ENCODE measurements at regions not wholly inside any gene's neighbourhood (a gene's known extent, or its start where the extent isn't known, plus 50 kb on each side); places are given as distances from the start of the nearest gene placed in this dataset.

DNA sequence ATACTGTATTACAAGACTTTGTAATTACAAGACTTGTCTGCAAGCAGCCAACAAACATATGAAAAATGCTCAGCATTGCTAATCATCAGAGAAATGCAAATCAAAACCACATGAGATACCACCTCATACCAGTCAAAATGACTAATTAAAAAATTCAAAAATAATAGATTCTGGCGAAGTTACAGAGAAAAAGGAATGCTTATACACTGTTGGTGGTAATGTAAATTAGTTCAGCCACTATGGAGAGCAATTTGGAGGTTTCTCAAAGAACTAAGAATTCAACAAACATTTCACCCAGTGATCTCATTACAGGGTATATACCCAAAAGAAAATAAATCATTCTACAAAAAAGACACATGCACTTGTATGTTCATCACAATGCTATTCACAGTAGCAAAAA, 617.5 kb upstream of the CCDC54 start:
- no peaks in the 10 kb centered on the region for H3K36me3 ChIP-seq (ENCODE audit: control insufficient read depth, insufficient read depth, low read length)
- no peak overlapping the region for H3K27ac ChIP-seq (ENCODE audit: insufficient read depth, low read depth, low read length, poor library complexity, severe bottlenecking)
- 100% methylated on average over 1 of the region's 1 CpG; no CpG with 5 or more reads in 1 of the 2 experiments for WGBS, 2 experiments
- no peaks in the 10 kb centered on the region for H3K4me1 ChIP-seq (ENCODE audit: control insufficient read depth, insufficient read depth, low read length)
- no peaks in the 10 kb centered on the region for H3K27me3 ChIP-seq (ENCODE audit: control insufficient read depth, insufficient read depth, low read length, poor library complexity, severe bottlenecking)
- H3K9me3 ChIP-seq (ENCODE audit: control insufficient read depth, low read length): no peaks in the 10 kb centered on the region
- H3K4me3 ChIP-seq (ENCODE audit: insufficient read depth, low read depth, low read length): no peak overlapping the region

- no peaks in the 10 kb centered on the region for H3K36me3 ChIP-seq (ENCODE audit: control insufficient read depth, insufficient read depth, low read length)
- H3K9me3 ChIP-seq (ENCODE audit: control insufficient read depth, low read length): no peaks in the 10 kb centered on the region
- no peak overlapping the region for H3K27ac ChIP-seq (ENCODE audit: insufficient read depth, low read depth, low read length, poor library complexity, severe bottlenecking)
- H3K4me3 ChIP-seq (ENCODE audit: insufficient read depth, low read depth, low read length): no peak overlapping the region
- H3K4me1 ChIP-seq (ENCODE audit: control insufficient read depth, insufficient read depth, low read length): no peaks in the 10 kb centered on the region
- no peaks in the 10 kb centered on the region for H3K27me3 ChIP-seq (ENCODE audit: control insufficient read depth, insufficient read depth, low read length, poor library complexity, severe bottlenecking)
- 90 to 96% methylated on average over 7 of the region's 7 CpGs for WGBS, 2 experiments
Observed at GRCh38 chr3:106765342-106765741, 611.9 kb upstream of the CCDC54 start.

GRCh38 chr3:106768941-106769480, 608.2 kb upstream of the CCDC54 start:
- Histone ChIP-seq H3K4me1 (ENCODE audit: control insufficient read depth, insufficient read depth, low read length) (no peaks in the 10 kb centered on the region), H3K27ac (ENCODE audit: insufficient read depth, low read depth, low read length, poor library complexity, severe bottlenecking) (no peak overlapping the region), H3K4me3 (ENCODE audit: insufficient read depth, low read depth, low read length) (no peak overlapping the region), H3K27me3 (ENCODE audit: control insufficient read depth, insufficient read depth, low read length, poor library complexity, severe bottlenecking) (no peaks in the 10 kb centered on the region), H3K9me3 (ENCODE audit: control insufficient read depth, low read length) (no peaks in the 10 kb centered on the region), H3K36me3 (ENCODE audit: control insufficient read depth, insufficient read depth, low read length) (no peaks in the 10 kb centered on the region)

DNA sequence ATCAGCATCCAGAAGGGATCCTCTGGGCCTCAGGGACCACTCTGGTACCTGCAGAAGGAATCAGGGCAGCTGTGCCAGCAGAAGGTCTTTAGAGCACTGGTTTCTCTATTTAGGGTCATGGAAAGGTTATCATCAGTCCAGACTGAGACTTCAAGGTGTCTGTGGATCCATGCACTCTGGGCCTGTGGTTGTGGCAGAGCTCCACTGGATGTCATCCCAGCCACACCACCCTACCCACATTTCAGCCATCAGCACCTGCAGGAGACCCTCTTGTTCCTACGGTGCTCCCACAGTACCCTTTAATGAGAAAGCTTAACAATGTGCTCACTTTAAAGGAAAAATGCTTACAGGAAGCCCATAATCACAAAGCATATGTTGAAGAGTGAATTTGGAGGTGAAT, 603.4 kb upstream of the CCDC54 start:
- no peaks in the 10 kb centered on the region for H3K36me3 ChIP-seq (ENCODE audit: control insufficient read depth, insufficient read depth, low read length)
- H3K9me3 ChIP-seq (ENCODE audit: control insufficient read depth, low read length): no peaks in the 10 kb centered on the region
- no peak overlapping the region for H3K27ac ChIP-seq (ENCODE audit: insufficient read depth, low read depth, low read length, poor library complexity, severe bottlenecking)
- H3K4me3 ChIP-seq (ENCODE audit: insufficient read depth, low read depth, low read length): no peak overlapping the region
- H3K27me3 ChIP-seq (ENCODE audit: control insufficient read depth, insufficient read depth, low read length, poor library complexity, severe bottlenecking): no peaks in the 10 kb centered on the region
- WGBS, 2 experiments: 54 to 80% methylated on average over 1 of the region's 1 CpG
- no peaks in the 10 kb centered on the region for H3K4me1 ChIP-seq (ENCODE audit: control insufficient read depth, insufficient read depth, low read length)

DNA sequence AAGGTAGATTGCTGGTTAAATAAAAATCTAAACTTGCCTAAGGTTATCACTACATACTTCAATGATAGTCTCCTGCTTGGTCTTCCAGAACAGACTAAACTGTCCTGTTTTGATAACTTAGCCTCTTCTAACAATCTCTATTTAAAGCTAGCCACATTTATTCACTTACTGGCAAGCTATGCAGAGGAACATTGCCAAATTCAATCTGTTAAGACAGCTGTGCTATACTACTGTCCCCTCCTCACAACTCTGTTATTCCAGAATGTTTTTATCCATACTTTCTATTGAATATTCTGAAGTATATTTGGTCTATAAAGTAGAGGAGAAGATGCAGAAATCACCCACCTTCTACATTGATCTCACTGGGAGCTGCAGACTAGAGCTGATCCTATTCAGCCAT, 594.0 kb upstream of the CCDC54 start:
- Histone ChIP-seq H3K27ac (ENCODE audit: insufficient read depth, low read depth, low read length, poor library complexity, severe bottlenecking) (no peak overlapping the region), H3K9me3 (ENCODE audit: control insufficient read depth, low read length) (no peaks in the 10 kb centered on the region), H3K4me1 (ENCODE audit: control insufficient read depth, insufficient read depth, low read length) (no peaks in the 10 kb centered on the region), H3K27me3 (ENCODE audit: control insufficient read depth, insufficient read depth, low read length, poor library complexity, severe bottlenecking) (no peaks in the 10 kb centered on the region), H3K36me3 (ENCODE audit: control insufficient read depth, insufficient read depth, low read length) (no peaks in the 10 kb centered on the region), H3K4me3 (ENCODE audit: insufficient read depth, low read depth, low read length) (no peak overlapping the region)

GRCh38 chr3:106789276-106789675, 588.0 kb upstream of the CCDC54 start:
- WGBS, 2 experiments: 88 to 95% methylated on average over 3 to 4 of the region's 4 CpGs
- H3K9me3 ChIP-seq (ENCODE audit: control insufficient read depth, low read length): no peaks in the 10 kb centered on the region
- no peaks in the 10 kb centered on the region for H3K27me3 ChIP-seq (ENCODE audit: control insufficient read depth, insufficient read depth, low read length, poor library complexity, severe bottlenecking)
- H3K4me3 ChIP-seq (ENCODE audit: insufficient read depth, low read depth, low read length): no peak overlapping the region
- H3K36me3 ChIP-seq (ENCODE audit: control insufficient read depth, insufficient read depth, low read length): no peaks in the 10 kb centered on the region
- no peak overlapping the region for H3K27ac ChIP-seq (ENCODE audit: insufficient read depth, low read depth, low read length, poor library complexity, severe bottlenecking)
- no peaks in the 10 kb centered on the region for H3K4me1 ChIP-seq (ENCODE audit: control insufficient read depth, insufficient read depth, low read length)

DNA sequence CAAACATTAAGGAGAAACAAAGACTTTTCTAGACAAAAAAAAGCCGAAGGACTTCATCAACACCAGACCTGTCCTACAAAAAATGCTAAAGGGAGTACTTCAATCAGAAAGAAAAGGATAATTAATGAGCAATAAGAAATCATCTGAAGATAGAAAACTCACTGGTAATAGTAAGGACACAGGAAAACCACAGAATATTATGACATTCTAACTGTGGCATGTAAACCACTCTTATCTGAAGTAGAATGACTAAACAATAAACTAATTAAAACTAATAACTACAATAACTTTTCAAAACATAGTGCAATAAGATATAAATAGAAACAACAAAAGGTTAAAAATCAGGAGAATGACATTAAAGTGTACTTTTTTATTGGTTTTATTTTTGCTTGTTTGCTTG, 584.5 kb upstream of the CCDC54 start:
- WGBS, 2 experiments: no CpG with 5 or more reads among the region's 1 CpG
- no peak overlapping the region for H3K27ac ChIP-seq (ENCODE audit: insufficient read depth, low read depth, low read length, poor library complexity, severe bottlenecking)
- H3K36me3 ChIP-seq (ENCODE audit: control insufficient read depth, insufficient read depth, low read length): no peaks in the 10 kb centered on the region
- H3K9me3 ChIP-seq (ENCODE audit: control insufficient read depth, low read length): no peaks in the 10 kb centered on the region
- no peaks in the 10 kb centered on the region for H3K27me3 ChIP-seq (ENCODE audit: control insufficient read depth, insufficient read depth, low read length, poor library complexity, severe bottlenecking)
- no peak overlapping the region for H3K4me3 ChIP-seq (ENCODE audit: insufficient read depth, low read depth, low read length)
- H3K4me1 ChIP-seq (ENCODE audit: control insufficient read depth, insufficient read depth, low read length): no peaks in the 10 kb centered on the region

DNA sequence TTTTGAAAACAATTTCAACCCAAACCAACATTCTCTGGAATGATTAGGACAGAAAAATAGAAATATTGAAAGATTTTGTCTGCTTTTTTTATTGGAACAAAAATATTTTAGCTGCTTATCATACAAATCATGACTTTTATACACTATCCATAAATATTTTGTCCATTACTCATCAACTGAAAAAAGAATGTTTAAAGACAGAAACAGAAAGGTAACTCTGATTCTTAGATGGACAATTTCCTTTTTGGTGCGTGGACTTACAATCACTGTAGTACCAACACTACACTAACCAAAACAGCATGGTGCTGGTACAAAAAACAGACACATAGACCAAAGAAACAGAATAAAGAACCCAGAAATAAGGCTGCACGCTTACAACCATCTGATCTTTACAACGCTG, 582.8 kb upstream of the CCDC54 start:
- Histone ChIP-seq H3K4me3 (ENCODE audit: insufficient read depth, low read depth, low read length) (no peak overlapping the region), H3K27me3 (ENCODE audit: control insufficient read depth, insufficient read depth, low read length, poor library complexity, severe bottlenecking) (no peaks in the 10 kb centered on the region), H3K9me3 (ENCODE audit: control insufficient read depth, low read length) (no peaks in the 10 kb centered on the region), H3K4me1 (ENCODE audit: control insufficient read depth, insufficient read depth, low read length) (no peaks in the 10 kb centered on the region), H3K36me3 (ENCODE audit: control insufficient read depth, insufficient read depth, low read length) (no peaks in the 10 kb centered on the region), H3K27ac (ENCODE audit: insufficient read depth, low read depth, low read length, poor library complexity, severe bottlenecking) (no peak overlapping the region)
- 94 to 95% methylated on average over 3 of the region's 3 CpGs for WGBS, 2 experiments

GRCh38 chr3:106795553-106795952, 581.7 kb upstream of the CCDC54 start:
- Histone ChIP-seq H3K27ac (ENCODE audit: insufficient read depth, low read depth, low read length, poor library complexity, severe bottlenecking) (no peak overlapping the region), H3K36me3 (ENCODE audit: control insufficient read depth, insufficient read depth, low read length) (no peaks in the 10 kb centered on the region), H3K4me3 (ENCODE audit: insufficient read depth, low read depth, low read length) (no peak overlapping the region), H3K4me1 (ENCODE audit: control insufficient read depth, insufficient read depth, low read length) (no peaks in the 10 kb centered on the region), H3K27me3 (ENCODE audit: control insufficient read depth, insufficient read depth, low read length, poor library complexity, severe bottlenecking) (no peaks in the 10 kb centered on the region), H3K9me3 (ENCODE audit: control insufficient read depth, low read length) (no peaks in the 10 kb centered on the region)
- WGBS, 2 experiments: 79 to 80% methylated on average over 1 of the region's 1 CpG

DNA sequence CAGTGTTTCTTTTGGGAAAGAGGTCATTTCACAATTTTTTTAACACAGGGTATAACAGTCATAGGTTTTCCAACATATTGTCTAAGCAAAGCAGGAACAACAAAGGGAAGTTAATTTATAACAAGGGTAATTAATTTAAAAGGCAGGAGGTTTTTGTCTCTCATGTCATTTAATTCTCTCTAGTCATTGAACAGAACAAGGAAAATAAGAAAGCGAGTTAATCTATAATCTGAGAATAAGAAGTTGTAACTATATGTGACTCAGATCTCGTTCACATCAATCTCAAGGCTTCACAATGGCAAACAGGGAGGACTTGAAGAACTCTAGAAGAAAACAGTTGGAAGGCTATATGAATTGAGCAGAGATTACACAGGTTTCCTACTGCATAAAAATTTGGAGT, 579.8 kb upstream of the CCDC54 start:
- Histone ChIP-seq H3K36me3 (ENCODE audit: control insufficient read depth, insufficient read depth, low read length) (no peaks in the 10 kb centered on the region), H3K27ac (ENCODE audit: insufficient read depth, low read depth, low read length, poor library complexity, severe bottlenecking) (no peak overlapping the region), H3K4me3 (ENCODE audit: insufficient read depth, low read depth, low read length) (no peak overlapping the region), H3K9me3 (ENCODE audit: control insufficient read depth, low read length) (no peaks in the 10 kb centered on the region), H3K27me3 (ENCODE audit: control insufficient read depth, insufficient read depth, low read length, poor library complexity, severe bottlenecking) (no peaks in the 10 kb centered on the region), H3K4me1 (ENCODE audit: control insufficient read depth, insufficient read depth, low read length) (no peaks in the 10 kb centered on the region)
- WGBS, 2 experiments: 81 to 87% methylated on average over 2 of the region's 2 CpGs

- no peaks in the 10 kb centered on the region for H3K9me3 ChIP-seq (ENCODE audit: control insufficient read depth, low read length)
- 100% methylated on average over 1 of the region's 1 CpG; no CpG with 5 or more reads in 1 of the 2 experiments for WGBS, 2 experiments
- no peaks in the 10 kb centered on the region for H3K4me1 ChIP-seq (ENCODE audit: control insufficient read depth, insufficient read depth, low read length)
- no peaks in the 10 kb centered on the region for H3K36me3 ChIP-seq (ENCODE audit: control insufficient read depth, insufficient read depth, low read length)
- no peak overlapping the region for H3K27ac ChIP-seq (ENCODE audit: insufficient read depth, low read depth, low read length, poor library complexity, severe bottlenecking)
- no peaks in the 10 kb centered on the region for H3K27me3 ChIP-seq (ENCODE audit: control insufficient read depth, insufficient read depth, low read length, poor library complexity, severe bottlenecking)
- no peak overlapping the region for H3K4me3 ChIP-seq (ENCODE audit: insufficient read depth, low read depth, low read length)
Observed at GRCh38 chr3:106805625-106806024, 571.6 kb upstream of the CCDC54 start.
